CD8-positive, alpha-beta memory T cell (primary cell): ENCODE measurements at regions not wholly inside any gene's neighbourhood (a gene's known extent, or its start where the extent isn't known, plus 50 kb on each side); places are given as distances from the start of the nearest gene placed in this dataset.
A peak's percentile ranks its signal among the peaks of the same experiment; 100 is the strongest.
"Not testable (repeated sequence)": the region's sequence is repeated elsewhere in the genome, so short reads cannot be mapped to it uniquely, and the experiment has no call there.

Experiments used
- CTCF ChIA-PET: fragments of 350-600 bp; sonication (Branson Sonifier 250); formaldehyde crosslinking; loops from one replicate; lab custom pipeline; 2021; ENCODE audit warnings: antibody characterized with exemption; lab: Charles Lee
- POLR2A ChIA-PET: fragments of 350-600 bp; sonication (Branson Sonifier 250); formaldehyde crosslinking; loops from one replicate; lab custom pipeline; 2021; ENCODE audit warnings: antibody characterized with exemption; lab: Charles Lee
- DNase-seq, 5 donors: peaks; one replicate each; pipeline versions ENCODE4 v3.0.0 to v3.0.0-alpha.2; 2020 to 2022; ENCODE audit warnings: mixed read lengths in 1 of 5
- H3K27ac ChIP-seq: one replicate; pipeline ENCODE4 v1.7.0; 2013; ENCODE audit warnings: low read depth, mild to moderate bottlenecking, low read length, moderate library complexity
- H3K27me3 ChIP-seq: 2 replicates; pipeline ENCODE4 v1.7.0; 2013; ENCODE audit warnings: low read length, mild to moderate bottlenecking; ENCODE audit not compliant: insufficient read depth, poor library complexity, severe bottlenecking
- H3K36me3 ChIP-seq: 2 replicates; pipeline ENCODE4 v1.7.0; 2013; ENCODE audit warnings: mild to moderate bottlenecking, low read length, moderate library complexity; ENCODE audit not compliant: insufficient read depth
- H3K4me1 ChIP-seq: 2 replicates; pipeline ENCODE4 v1.7.0; 2013; ENCODE audit warnings: mild to moderate bottlenecking, low read length, moderate library complexity; ENCODE audit not compliant: insufficient read depth
- H3K4me3 ChIP-seq: 2 replicates; pipeline ENCODE4 v1.7.0; 2013; ENCODE audit warnings: mild to moderate bottlenecking, low read length
- H3K9me3 ChIP-seq: 2 replicates; pipeline ENCODE4 v1.7.0; 2013; ENCODE audit warnings: mild to moderate bottlenecking, low read length
- H3K27ac Mint-ChIP-seq, 8 donors: one replicate each; pipeline ENCODE4 v1.8.0; 2020 to 2021; ENCODE audit warnings: mixed read lengths in 8 of 8, mild to moderate bottlenecking in 6 of 8, inconsistent platforms in 3 of 8, moderate library complexity in 3 of 8
- H3K27me3 Mint-ChIP-seq, 2 donors: one replicate each; pipeline ENCODE4 v1.8.0; 2020 to 2021; ENCODE audit warnings: mixed read lengths in 2 of 2, mild to moderate bottlenecking in 1 of 2, moderate library complexity in 1 of 2
- H3K36me3 Mint-ChIP-seq, 3 donors: one replicate each; pipeline ENCODE4 v1.8.0; 2020 to 2021; ENCODE audit warnings: mixed read lengths in 3 of 3, inconsistent platforms in 1 of 3, mild to moderate bottlenecking in 1 of 3
- H3K4me1 Mint-ChIP-seq, 3 donors: one replicate each; pipeline ENCODE4 v1.8.0; 2020 to 2021; ENCODE audit warnings: mixed read lengths in 3 of 3, inconsistent platforms in 1 of 3, mild to moderate bottlenecking in 1 of 3
- H3K4me3 Mint-ChIP-seq, 7 donors: one replicate each; pipeline ENCODE4 v1.8.0; 2020 to 2021; ENCODE audit warnings: mixed read lengths in 7 of 7, mild to moderate bottlenecking in 6 of 7, moderate library complexity in 4 of 7, inconsistent platforms in 2 of 7
- H3K9me3 Mint-ChIP-seq, 5 donors: one replicate each; pipeline ENCODE4 v1.8.0; 2020 to 2022; ENCODE audit warnings: mixed read lengths in 5 of 5, mild to moderate bottlenecking in 3 of 5, moderate library complexity in 2 of 5, inconsistent platforms in 1 of 5

- CTCF ChIA-PET = no interaction called here
- DNase-seq = no peak
- Histone ChIP-seq H3K9me3 (no peaks in the 10 kb centered on the region), H3K4me3 (no peak overlapping the region), H3K27me3 (no peaks in the 10 kb centered on the region), H3K27ac (no peak overlapping the region), H3K36me3 (no peaks in the 10 kb centered on the region), H3K4me1 (no peaks in the 10 kb centered on the region)
- Mint-ChIP-seq H3K27me3 (peaks cover 0 to 2% of the 10 kb centered on the region in 2 donors), H3K36me3 (no peaks in the 10 kb centered on the region), H3K4me1 (no peaks in the 10 kb centered on the region), H3K4me3 (no peak overlapping the region), H3K9me3 (peaks cover 17 to 37% (median 22%) of the 10 kb centered on the region in 5 donors), H3K27ac (no peak overlapping the region)
- POLR2A ChIA-PET = no interaction called here
Observed at GRCh38 chr3:82618594-82618993, 857.1 kb upstream of the GBE1 start.

- Histone ChIP-seq H3K27me3 (no peaks in the 10 kb centered on the region), H3K36me3 (no peaks in the 10 kb centered on the region), H3K27ac (no peak overlapping the region), H3K4me1 (no peaks in the 10 kb centered on the region), H3K9me3 (no peaks in the 10 kb centered on the region), H3K4me3 (no peak overlapping the region)
- no peaks in the 10 kb centered on the region for H3K27me3 Mint-ChIP-seq
- no peaks in the 10 kb centered on the region for H3K4me1 Mint-ChIP-seq
- CTCF ChIA-PET = no interaction called here
- peaks cover 8 to 32% (median 18%) of the 10 kb centered on the region in 5 donors for H3K9me3 Mint-ChIP-seq
- POLR2A ChIA-PET = no interaction called here
- H3K4me3 Mint-ChIP-seq = no peak overlapping the region
- DNase-seq = no peak
- no peaks in the 10 kb centered on the region for H3K36me3 Mint-ChIP-seq
- H3K27ac Mint-ChIP-seq = peak overlapping the region in 1 of 8 donors; percentile 37
Observed at GRCh38 chr3:82610236-82610635, 848.8 kb upstream of the GBE1 start.

GRCh38 chr3:82607391-82607790 is 845.9 kb upstream of the GBE1 start:
- H3K4me3 ChIP-seq = no peak overlapping the region
- ChIA-PET POLR2A (no interaction called here), CTCF (no interaction called here)
- Mint-ChIP-seq H3K9me3 (peaks cover 8 to 23% (median 15%) of the 10 kb centered on the region in 5 donors), H3K36me3 (no peaks in the 10 kb centered on the region), H3K27ac (no peak overlapping the region), H3K4me1 (no peaks in the 10 kb centered on the region), H3K4me3 (no peak overlapping the region), H3K27me3 (no peaks in the 10 kb centered on the region)
- H3K4me1 ChIP-seq = no peaks in the 10 kb centered on the region
- H3K27ac ChIP-seq = no peak overlapping the region
- no peak for DNase-seq
- H3K9me3 ChIP-seq = no peaks in the 10 kb centered on the region
- H3K36me3 ChIP-seq = no peaks in the 10 kb centered on the region
- H3K27me3 ChIP-seq = no peaks in the 10 kb centered on the region

- POLR2A ChIA-PET = no interaction called here
- H3K9me3 Mint-ChIP-seq = peaks cover 15 to 30% (median 17%) of the 10 kb centered on the region in 5 donors
- CTCF ChIA-PET = no interaction called here
- Histone ChIP-seq H3K27ac (no peak overlapping the region), H3K4me3 (no peak overlapping the region), H3K36me3 (no peaks in the 10 kb centered on the region), H3K27me3 (no peaks in the 10 kb centered on the region), H3K4me1 (no peaks in the 10 kb centered on the region), H3K9me3 (no peaks in the 10 kb centered on the region)
- no peak for DNase-seq
- H3K36me3 Mint-ChIP-seq = no peaks in the 10 kb centered on the region
- no peak overlapping the region for H3K4me3 Mint-ChIP-seq
- no peak overlapping the region for H3K27ac Mint-ChIP-seq
- H3K27me3 Mint-ChIP-seq = no peaks in the 10 kb centered on the region
- H3K4me1 Mint-ChIP-seq = no peaks in the 10 kb centered on the region
Observed at GRCh38 chr3:82596805-82597204, 835.4 kb upstream of the GBE1 start.

GRCh38 chr3:82595530-82595929 is 834.1 kb upstream of the GBE1 start:
- H3K27me3 ChIP-seq = no peaks in the 10 kb centered on the region
- POLR2A ChIA-PET = no interaction called here
- no peak overlapping the region for H3K27ac ChIP-seq
- no peaks in the 10 kb centered on the region for H3K9me3 ChIP-seq
- Mint-ChIP-seq H3K9me3 (peaks cover 15 to 34% (median 19%) of the 10 kb centered on the region in 5 donors), H3K27me3 (no peaks in the 10 kb centered on the region), H3K4me3 (no peak overlapping the region), H3K36me3 (no peaks in the 10 kb centered on the region), H3K27ac (no peak overlapping the region), H3K4me1 (no peaks in the 10 kb centered on the region)
- DNase-seq = no peak
- no peak overlapping the region for H3K4me3 ChIP-seq
- H3K36me3 ChIP-seq = no peaks in the 10 kb centered on the region
- H3K4me1 ChIP-seq = no peaks in the 10 kb centered on the region
- CTCF ChIA-PET = no interaction called here

GRCh38 chr3:82587174-82587573 is 825.7 kb upstream of the GBE1 start:
- no peaks in the 10 kb centered on the region for H3K9me3 ChIP-seq
- no peaks in the 10 kb centered on the region for H3K4me1 ChIP-seq
- H3K36me3 ChIP-seq = no peaks in the 10 kb centered on the region
- Mint-ChIP-seq H3K27ac (no peak overlapping the region), H3K4me3 (no peak overlapping the region), H3K36me3 (no peaks in the 10 kb centered on the region), H3K9me3 (peaks cover 2 to 25% (median 6%) of the 10 kb centered on the region in 5 donors), H3K4me1 (no peaks in the 10 kb centered on the region), H3K27me3 (no peaks in the 10 kb centered on the region)
- no peak overlapping the region for H3K4me3 ChIP-seq
- no peak for DNase-seq
- no peaks in the 10 kb centered on the region for H3K27me3 ChIP-seq
- CTCF ChIA-PET = no interaction called here
- POLR2A ChIA-PET = no interaction called here
- no peak overlapping the region for H3K27ac ChIP-seq

GRCh38 chr3:82586414-82586813 is 825.0 kb upstream of the GBE1 start:
- H3K4me1 Mint-ChIP-seq = no peaks in the 10 kb centered on the region
- Histone ChIP-seq H3K27me3 (no peaks in the 10 kb centered on the region), H3K9me3 (no peaks in the 10 kb centered on the region), H3K4me1 (no peaks in the 10 kb centered on the region), H3K27ac (no peak overlapping the region), H3K36me3 (no peaks in the 10 kb centered on the region), H3K4me3 (no peak overlapping the region)
- no peak for DNase-seq
- H3K9me3 Mint-ChIP-seq = peaks cover 2 to 25% (median 6%) of the 10 kb centered on the region in 5 donors
- no peaks in the 10 kb centered on the region for H3K36me3 Mint-ChIP-seq
- ChIA-PET POLR2A (no interaction called here), CTCF (no interaction called here)
- no peak overlapping the region for H3K4me3 Mint-ChIP-seq
- H3K27ac Mint-ChIP-seq = no peak overlapping the region
- H3K27me3 Mint-ChIP-seq = no peaks in the 10 kb centered on the region

GRCh38 chr3:82586002-82586401 is 824.6 kb upstream of the GBE1 start:
- DNase-seq, H3K27me3 Mint-ChIP-seq, H3K4me1 ChIP-seq, H3K36me3 ChIP-seq, H3K4me3 Mint-ChIP-seq, H3K27me3 ChIP-seq, H3K9me3 ChIP-seq, H3K4me1 Mint-ChIP-seq, H3K27ac ChIP-seq, H3K4me3 ChIP-seq, H3K27ac Mint-ChIP-seq, POLR2A ChIA-PET, H3K36me3 Mint-ChIP-seq, CTCF ChIA-PET: not testable (repeated sequence)
- H3K9me3 Mint-ChIP-seq = peaks cover 2 to 23% (median 6%) of the 10 kb centered on the region in 5 donors

- POLR2A ChIA-PET, H3K4me3 ChIP-seq, H3K27ac ChIP-seq, H3K4me1 ChIP-seq, CTCF ChIA-PET, H3K27ac Mint-ChIP-seq, H3K9me3 ChIP-seq, H3K36me3 Mint-ChIP-seq, H3K27me3 ChIP-seq, H3K4me3 Mint-ChIP-seq, H3K36me3 ChIP-seq, H3K4me1 Mint-ChIP-seq, H3K27me3 Mint-ChIP-seq, DNase-seq: not testable (repeated sequence)
- peaks cover 2 to 19% (median 5%) of the 10 kb centered on the region in 5 donors for H3K9me3 Mint-ChIP-seq
Observed at GRCh38 chr3:82585591-82585990, 824.1 kb upstream of the GBE1 start.
